ENCODE measurements at regions not wholly inside any gene's neighbourhood (a gene's known extent, or its start where the extent isn't known, plus 50 kb on each side); places are given as distances from the start of the nearest gene placed in this dataset.

GRCh38 chr9:90540734-90541133 lies 101.9 kb downstream of the DIRAS2 start:
- Histone ChIP-seq H3K4me1 (no peaks in the 10 kb centered on the region), H3K36me3 (no peaks in the 10 kb centered on the region), H3K27ac (no peak overlapping the region)

GRCh38 chr9:90544488-90544887 lies 98.1 kb downstream of the DIRAS2 start:
- intact Hi-C loops (cut with DNase I) = no loop called here
- H3K36me3 ChIP-seq = no peaks in the 10 kb centered on the region
- TF ChIP-seq CTCF (IDR thresholded peaks at IDR 0.05) = no peak
- no peaks in the 10 kb centered on the region for H3K27me3 ChIP-seq
- H3K4me3 ChIP-seq = no peak overlapping the region
- no peak overlapping the region for H3K27ac ChIP-seq
- DNase-seq = no peak
- ATAC-seq = no peak
- H3K4me1 ChIP-seq = no peaks in the 10 kb centered on the region
- H3K9me3 ChIP-seq = peaks cover 0 to 11% of the 10 kb centered on the region in 2 donors

More at GRCh38 chr9:90540734-90541133, 101.9 kb downstream of the DIRAS2 start:
- Histone ChIP-seq H3K4me3 (no peak overlapping the region), H3K27me3 (no peaks in the 10 kb centered on the region), H3K9me3 (no peaks in the 10 kb centered on the region)
- DNase-seq = no peak
- no peak for TF ChIP-seq CTCF (IDR thresholded peaks at IDR 0.05)
- no peak for ATAC-seq
- intact Hi-C loops (cut with DNase I) = no loop called here

- DNase-seq (no peak), ATAC-seq (no peak)
- peaks cover 0 to 11% of the 10 kb centered on the region in 2 donors for H3K9me3 ChIP-seq
- no peak for TF ChIP-seq CTCF (IDR thresholded peaks at IDR 0.05)
- H3K27me3 ChIP-seq = no peaks in the 10 kb centered on the region
- no peak overlapping the region for H3K27ac ChIP-seq
- H3K36me3 ChIP-seq = no peaks in the 10 kb centered on the region
- no peaks in the 10 kb centered on the region for H3K4me1 ChIP-seq
- intact Hi-C loops (cut with DNase I) = no loop called here
- H3K4me3 ChIP-seq = no peak overlapping the region
Measured at GRCh38 chr9:90546200-90546599, 96.4 kb downstream of the DIRAS2 start.

- DNase-seq (no peak), ATAC-seq (no peak)
- Histone ChIP-seq H3K9me3 (peaks cover 0 to 11% of the 10 kb centered on the region in 2 donors), H3K4me3 (no peak overlapping the region), H3K4me1 (no peaks in the 10 kb centered on the region), H3K36me3 (no peaks in the 10 kb centered on the region), H3K27me3 (no peaks in the 10 kb centered on the region), H3K27ac (no peak overlapping the region)
- intact Hi-C loops (cut with DNase I) = no loop called here
- TF ChIP-seq CTCF (IDR thresholded peaks at IDR 0.05) = no peak
Measured at GRCh38 chr9:90547896-90548295, 94.7 kb downstream of the DIRAS2 start.

GRCh38 chr9:90552317-90552716 lies 90.3 kb downstream of the DIRAS2 start:
- no peak for DNase-seq
- ATAC-seq = no peak
- Histone ChIP-seq H3K4me1 (no peaks in the 10 kb centered on the region), H3K27me3 (no peaks in the 10 kb centered on the region), H3K36me3 (no peaks in the 10 kb centered on the region), H3K27ac (no peak overlapping the region), H3K9me3 (peaks cover 0 to 11% of the 10 kb centered on the region in 2 donors), H3K4me3 (no peak overlapping the region)
- no peak for TF ChIP-seq CTCF (IDR thresholded peaks at IDR 0.05)
- intact Hi-C loops (cut with DNase I) = no loop called here
